VCaP (cell line): ENCODE measurements at regions not wholly inside any gene's neighbourhood (a gene's known extent, or its start where the extent isn't known, plus 50 kb on each side); places are given as distances from the start of the nearest gene placed in this dataset.

ENCODE experiments used
- H3K27ac ChIP-seq: fragments of 450-650 bp; 2 replicates; pipeline ENCODE4 v1.5.1; 2017
- TF ChIP-seq, protein P1 (sequence below): fragments of 450-650 bp; conservative IDR thresholded peaks from 2 replicates; pipeline ENCODE4 v1.5.1; 2017; ENCODE audit warnings: mild to moderate bottlenecking, moderate library complexity

DNA sequence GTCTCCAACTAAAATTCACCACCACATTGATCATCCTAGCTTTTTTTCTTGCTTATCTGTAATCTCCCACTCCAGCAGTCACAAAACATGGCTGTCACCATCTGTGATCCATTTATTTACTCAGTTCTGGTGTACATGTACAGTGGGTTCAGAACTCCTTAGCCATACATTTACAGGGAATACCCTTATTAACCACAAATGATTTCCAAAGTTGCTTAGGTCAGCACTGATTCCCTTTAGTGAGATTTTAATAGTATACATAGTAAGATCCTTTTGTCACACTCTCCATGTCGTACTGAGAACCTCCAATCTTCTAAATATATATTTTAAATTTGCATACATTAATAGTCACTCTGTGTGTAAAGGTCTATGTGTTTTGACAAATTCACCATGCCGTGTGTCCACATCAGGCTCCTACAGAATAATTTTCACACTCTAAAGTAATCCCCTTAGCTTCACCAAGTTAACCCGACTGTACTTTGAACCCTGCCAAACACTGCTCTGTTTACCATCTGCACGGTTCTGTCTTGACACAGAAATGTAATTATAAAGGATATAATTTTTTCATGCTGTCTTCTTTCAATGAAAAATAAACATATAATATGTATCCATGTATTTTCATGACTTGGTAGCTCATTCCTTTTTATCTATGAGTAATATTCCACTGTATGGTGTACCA lies 473.6 kb upstream of the ZP4 start:
- TF ChIP-seq, protein P1, sequence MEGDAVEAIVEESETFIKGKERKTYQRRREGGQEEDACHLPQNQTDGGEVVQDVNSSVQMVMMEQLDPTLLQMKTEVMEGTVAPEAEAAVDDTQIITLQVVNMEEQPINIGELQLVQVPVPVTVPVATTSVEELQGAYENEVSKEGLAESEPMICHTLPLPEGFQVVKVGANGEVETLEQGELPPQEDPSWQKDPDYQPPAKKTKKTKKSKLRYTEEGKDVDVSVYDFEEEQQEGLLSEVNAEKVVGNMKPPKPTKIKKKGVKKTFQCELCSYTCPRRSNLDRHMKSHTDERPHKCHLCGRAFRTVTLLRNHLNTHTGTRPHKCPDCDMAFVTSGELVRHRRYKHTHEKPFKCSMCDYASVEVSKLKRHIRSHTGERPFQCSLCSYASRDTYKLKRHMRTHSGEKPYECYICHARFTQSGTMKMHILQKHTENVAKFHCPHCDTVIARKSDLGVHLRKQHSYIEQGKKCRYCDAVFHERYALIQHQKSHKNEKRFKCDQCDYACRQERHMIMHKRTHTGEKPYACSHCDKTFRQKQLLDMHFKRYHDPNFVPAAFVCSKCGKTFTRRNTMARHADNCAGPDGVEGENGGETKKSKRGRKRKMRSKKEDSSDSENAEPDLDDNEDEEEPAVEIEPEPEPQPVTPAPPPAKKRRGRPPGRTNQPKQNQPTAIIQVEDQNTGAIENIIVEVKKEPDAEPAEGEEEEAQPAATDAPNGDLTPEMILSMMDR = no peak
- no peak overlapping the region for H3K27ac ChIP-seq

DNA sequence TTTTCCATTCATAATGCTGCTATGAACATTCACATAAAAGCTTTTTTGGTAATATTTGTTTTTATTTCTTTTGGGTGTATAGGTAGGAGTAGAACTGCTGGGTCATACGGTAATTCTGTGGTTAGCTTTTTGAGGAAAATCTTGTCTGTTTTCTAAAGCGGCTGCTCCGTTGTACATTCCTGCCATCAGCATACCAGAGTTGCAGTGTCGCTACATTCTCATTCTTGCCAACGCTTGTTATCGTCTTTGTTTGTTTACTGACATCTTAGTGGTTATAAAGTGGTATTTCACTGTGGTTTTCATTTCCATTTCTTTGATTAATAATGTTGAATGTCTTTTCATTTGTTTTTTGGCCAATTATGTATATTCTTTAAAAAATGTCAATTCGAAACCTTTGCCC lies 469.8 kb upstream of the ZP4 start:
- no peak overlapping the region for H3K27ac ChIP-seq
- TF ChIP-seq, protein P1 = no peak

- TF ChIP-seq, protein P1 = no peak
- no peak overlapping the region for H3K27ac ChIP-seq
Observed at GRCh38 chr1:238350471-238350870, 459.7 kb upstream of the ZP4 start.

DNA sequence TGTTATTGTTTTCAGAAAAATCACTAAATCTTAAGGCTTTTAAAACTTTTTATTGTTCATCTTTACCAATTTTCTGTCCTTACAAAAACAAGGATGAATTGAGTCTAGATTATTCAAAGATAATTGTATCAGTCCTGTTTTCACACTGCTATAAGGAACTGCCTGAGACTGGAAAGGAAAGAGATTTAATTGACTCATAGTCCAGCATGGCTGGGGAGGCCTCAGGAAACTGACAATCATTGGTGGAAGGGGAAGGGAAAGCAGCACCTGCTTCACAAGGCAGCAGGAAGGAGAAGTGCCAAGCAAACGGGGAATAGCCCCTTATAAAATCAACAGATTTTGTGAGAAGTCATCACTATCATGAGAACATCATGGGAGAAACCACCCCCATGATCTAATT lies 455.6 kb upstream of the ZP4 start:
- TF ChIP-seq, protein P1 = no peak
- H3K27ac ChIP-seq = no peak overlapping the region

DNA sequence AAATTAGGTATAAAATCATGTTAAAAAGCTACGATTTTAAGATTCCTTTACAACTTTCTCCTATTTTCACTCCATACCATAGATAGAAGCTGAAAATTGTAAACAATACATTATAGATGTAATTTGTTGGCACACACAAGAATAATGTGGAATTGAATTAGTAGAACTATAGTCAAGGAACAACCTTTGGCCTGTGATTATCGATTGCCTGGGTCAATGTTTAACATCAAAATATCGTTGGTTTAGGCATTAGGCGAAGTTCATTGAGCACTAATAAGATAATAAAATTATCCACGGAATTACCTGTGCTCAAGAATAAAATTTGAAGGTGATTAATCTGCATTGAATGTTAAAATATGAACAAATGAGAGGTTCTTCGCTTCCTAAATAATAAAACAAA lies 455.1 kb upstream of the ZP4 start:
- TF ChIP-seq, protein P1 = no peak
- H3K27ac ChIP-seq = no peak overlapping the region

GRCh38 chr1:238343852-238344251 lies 453.1 kb upstream of the ZP4 start:
- no peak overlapping the region for H3K27ac ChIP-seq

GRCh38 chr1:238341395-238341794 lies 450.7 kb upstream of the ZP4 start:
- no peak overlapping the region for H3K27ac ChIP-seq
- TF ChIP-seq, protein P1 = no peak

More at GRCh38 chr1:238343852-238344251, 453.1 kb upstream of the ZP4 start:
- TF ChIP-seq, protein P1 = no peak
